ENCODE measurements at regions not wholly inside any gene's neighbourhood (a gene's known extent, or its start where the extent isn't known, plus 50 kb on each side); places are given as distances from the start of the nearest gene placed in this dataset.

GRCh38 chr6:16999491-17000436 lies 102.1 kb upstream of the STMND1 start:
- peak overlapping the region; percentile 71; the same call in 1 of the 2 replicates for H3K14ac ChIP-seq (replicated peaks; ENCODE audit: low read depth, low read length)
- H3K27ac ChIP-seq (ENCODE audit: insufficient read depth, low read length), result peak overlapping the region; percentile 72; the same call in 1 of the 2 replicates
- peak overlapping the region; percentile 27 for H2BK5ac ChIP-seq (ENCODE audit: low read depth, low read length, poor library complexity, severe bottlenecking)
- H2BK20ac ChIP-seq (ENCODE audit: low read depth, low read length), result peak overlapping the region; percentile 24; the same call in 1 of the 2 replicates
- ChIA-PET POLR2A (ENCODE audit: unreplicated experiment) (no interaction called here), CTCF (interaction anchor here (0.6 to 1.3 kb wide), 2 partner anchors 16 to 25 kb away, joined by 3 read pairs; no protein-coding TSS in a partner anchor)
- H3K27me3 ChIP-seq (ENCODE audit: control insufficient read depth, insufficient read depth, low read length), result peaks cover 3% of the 10 kb centered on the region; the same call in 1 of the 2 replicates
- H3K9me1 ChIP-seq (ENCODE audit: insufficient read depth, low read length), result no peaks in the 10 kb centered on the region
- H4K5ac ChIP-seq (ENCODE audit: low read depth, low read length), result peak overlapping the region; percentile 70
- no peaks in the 10 kb centered on the region for H3K79me1 ChIP-seq (ENCODE audit: low read depth in 1 of 2, low read length in 2 of 2)
- intact Hi-C loops (cut with micrococcal nuclease), result no loop called here
- no peaks in the 10 kb centered on the region for H3K9me3 ChIP-seq (ENCODE audit: control insufficient read depth, insufficient read depth, low read length)
- peaks cover 6% of the 10 kb centered on the region for H3K4me1 ChIP-seq (ENCODE audit: control insufficient read depth, insufficient read depth, low read length)
- no peak overlapping the region for H2AFZ ChIP-seq (replicated peaks; ENCODE audit: low read length, poor library complexity)
- dilution Hi-C loops (cut with HindIII; ENCODE audit: low sequenced_read_pairs, unreplicated experiment), result no loop called here
- no peaks in the 10 kb centered on the region for H3K36me3 ChIP-seq (ENCODE audit: control insufficient read depth, insufficient read depth, low read length)
- no TSS peak for BruUV-seq (replicated peaks)
- 0 out of 4 replicates have a peak overlapping the region, but pooled peaks of 1 of the 2 experiments have one; percentile 46 for H4K8ac ChIP-seq (ENCODE audit: low read depth in 2 of 2, low read length in 2 of 2)
- no peak overlapping the region; the same call in 1 of the 2 replicates for H4K91ac ChIP-seq (ENCODE audit: insufficient read depth, low read depth, low read length)
- peak overlapping the region; percentile 90 for H3K18ac ChIP-seq (ENCODE audit: low read depth, low read length)
- no peak overlapping the region for H3K9ac ChIP-seq (ENCODE audit: low read depth, low read length)
- no peak overlapping the region for H3K4me2 ChIP-seq (ENCODE audit: low read depth, low read length)
- DNase-seq, result peak; percentile 94
- WGBS, 2 experiments (ENCODE audit: extremely low coverage in 2 of 2, insufficient read length in 1 of 2), result no CpG with 5 or more reads among the region's 2 CpGs
- peak overlapping the region; percentile 76; the same call in 1 of the 2 replicates for H3K4ac ChIP-seq (ENCODE audit: low read depth, low read length)
- H3K4me3 ChIP-seq (ENCODE audit: insufficient read depth, low read depth, low read length), result no peak overlapping the region
- peak overlapping the region; percentile 38; the same call in 1 of the 2 replicates for H3K23ac ChIP-seq (ENCODE audit: low read depth, low read length)
- no peaks in the 10 kb centered on the region for H4K20me1 ChIP-seq (ENCODE audit: insufficient read depth, low read length)
- H2AK9ac ChIP-seq (replicated peaks; ENCODE audit: low read depth, low read length, poor library complexity), result no peak overlapping the region
- peak; percentile 81 for ATAC-seq (ENCODE audit: low read depth)
- H2BK120ac ChIP-seq (ENCODE audit: low read depth, low read length), result peak overlapping the region; percentile 47
- no peak overlapping the region for H3K56ac ChIP-seq (ENCODE audit: extremely low read depth, insufficient read depth, low read length)
- peak overlapping the region; percentile 94 for H2AK5ac ChIP-seq (ENCODE audit: low read depth, low read length)
- 0 out of 3 replicates have a peak overlapping the region, but pooled peaks have one; percentile 30 for H2BK15ac ChIP-seq (ENCODE audit: low read depth, low read length)
- in situ Hi-C loops (cut with MboI; ENCODE audit: low sequenced_read_pairs), result no loop called here
- TF ChIP-seq RFX5 (IDR thresholded peaks at IDR 0.05; ENCODE audit: low read depth, low read length) (no peak), BHLHE40 (IDR thresholded peaks at IDR 0.05; ENCODE audit: low read depth, low read length) (no peak), MAZ (IDR thresholded peaks at IDR 0.05; ENCODE audit: borderline replicate concordance, low read depth, low read length) (no peak), MXI1 (IDR thresholded peaks at IDR 0.05; ENCODE audit: borderline replicate concordance, low read depth, low read length) (no peak), CEBPB (IDR thresholded peaks at IDR 0.05; ENCODE audit: low read depth, low read length) (peak; percentile 85), CTCF (conservative IDR thresholded peaks at IDR 0.05; ENCODE audit: low read depth, low read length) (no peak), FOS (IDR thresholded peaks at IDR 0.05; ENCODE audit: low read depth, low read length) (no peak), USF2 (IDR thresholded peaks at IDR 0.05; ENCODE audit: low read depth, low read length) (peak; percentile 57; the same call in 1 of the 2 replicates), ELK1 (IDR thresholded peaks at IDR 0.05; ENCODE audit: borderline replicate concordance, low read depth, low read length) (no peak), CHD1 (IDR thresholded peaks at IDR 0.05; ENCODE audit: low read depth, low read length) (no peak), RCOR1 (IDR thresholded peaks at IDR 0.05; ENCODE audit: insufficient replicate concordance, low read length) (no peak), MAFK (IDR thresholded peaks at IDR 0.05; ENCODE audit: low read depth, low read length) (no peak), NFE2L2 (IDR thresholded peaks at IDR 0.05; ENCODE audit: low read depth, low read length) (no peak)
